CD4-positive, alpha-beta T cell (primary cell): ENCODE measurements at regions not wholly inside any gene's neighbourhood (a gene's known extent, or its start where the extent isn't known, plus 50 kb on each side); places are given as distances from the start of the nearest gene placed in this dataset.

Source experiments
- ATAC-seq: fragments of 200-7000 bp; cut with Tn5 transposase; one replicate; pipeline ENCODE4 v1.10.0; 2022; ENCODE audit warnings: mild to moderate bottlenecking; ENCODE audit not compliant: poor library complexity
- CTCF ChIA-PET: fragments of 350-600 bp; sonication (Branson Sonifier 250); formaldehyde crosslinking; loops from one replicate; lab custom pipeline; 2021; ENCODE audit warnings: antibody characterized with exemption, inconsistent platforms; lab: Charles Lee
- POLR2A ChIA-PET: fragments of 350-600 bp; sonication (Branson Sonifier 250); formaldehyde crosslinking; loops from one replicate; lab custom pipeline; 2021; ENCODE audit warnings: antibody characterized with exemption, inconsistent platforms; lab: Charles Lee
- DNase-seq, 14 experiments: peaks; one replicate each; pipeline ENCODE4 v3.0.0-alpha.2; 2013 to 2020; ENCODE audit warnings: mixed read lengths in 2 of 14
- H3K27ac ChIP-seq, 2 donors: one replicate each; pipeline versions ENCODE4 v1.5.1 to v1.7.0; 2013; ENCODE audit warnings: low read length in 2 of 2, low read depth in 1 of 2, mild to moderate bottlenecking in 1 of 2
- H3K27me3 ChIP-seq, 2 experiments: 1 replicate in 1 of 2; 2 replicates in 1 of 2; pipeline versions ENCODE4 v1.6.1 to v1.7.0; 2013; ENCODE audit warnings: low read length in 2 of 2, control low read depth in 1 of 2, mild to moderate bottlenecking in 1 of 2, moderate library complexity in 1 of 2; ENCODE audit not compliant: insufficient read depth in 2 of 2, control insufficient read depth in 1 of 2
- H3K36me3 ChIP-seq: one replicate; pipeline ENCODE4 v1.6.1; 2013; ENCODE audit warnings: low read length, control low read depth; ENCODE audit not compliant: insufficient read depth
- H3K4me1 ChIP-seq: one replicate; pipeline ENCODE4 v1.6.1; 2013; ENCODE audit warnings: low read length, control low read depth; ENCODE audit not compliant: insufficient read depth
- H3K4me3 ChIP-seq: one replicate; pipeline ENCODE4 v1.5.1; 2013; ENCODE audit warnings: mild to moderate bottlenecking, low read length, moderate library complexity
- H3K9me3 ChIP-seq, 2 experiments: 1 replicate in 1 of 2; 2 replicates in 1 of 2; pipeline versions ENCODE4 v1.6.1 to v1.7.0; 2013; ENCODE audit warnings: low read length in 2 of 2, mild to moderate bottlenecking in 2 of 2, control low read depth in 1 of 2, moderate library complexity in 1 of 2; ENCODE audit not compliant: control insufficient read depth in 1 of 2, insufficient read depth in 1 of 2
- H3K27ac Mint-ChIP-seq: one replicate; pipeline ENCODE4 v1.8.0; 2020; ENCODE audit warnings: mixed read lengths
- H3K27me3 Mint-ChIP-seq: one replicate; pipeline ENCODE4 v1.8.0; 2021; ENCODE audit warnings: mixed read lengths
- H3K36me3 Mint-ChIP-seq: one replicate; pipeline ENCODE4 v1.8.0; 2021; ENCODE audit warnings: low read depth, mixed read lengths
- H3K4me1 Mint-ChIP-seq: one replicate; pipeline ENCODE4 v1.8.0; 2021; ENCODE audit warnings: low read depth, mixed read lengths
- H3K4me3 Mint-ChIP-seq: one replicate; pipeline ENCODE4 v1.8.0; 2020; ENCODE audit warnings: mild to moderate bottlenecking, mixed read lengths
- H3K9me3 Mint-ChIP-seq: one replicate; pipeline ENCODE4 v1.8.0; 2020; ENCODE audit warnings: mixed read lengths
- CTCF ChIP-seq: fragments of 200-600 bp; IDR thresholded peaks from one replicate; pipeline ENCODE4 v1.8.0; 2022; ENCODE audit warnings: antibody characterized with exemption, mild to moderate bottlenecking
- intact Hi-C, 2 experiments: fragments of 100-400 bp; cut with DNase I in 1 of 2; cut with micrococcal nuclease in 1 of 2; formaldehyde crosslinking; loops; one replicate each; pipeline versions ENCODE4 v1.15.1 to v1.9.0; 2023 to 2025; cut with DNase I, micrococcal nuclease

GRCh38 chrY:15385178-15385577 lies 860.8 kb downstream of the NLGN4Y start:
- no peak overlapping the region for H3K4me3 ChIP-seq
- no peak for DNase-seq
- Mint-ChIP-seq H3K27ac (no peak overlapping the region), H3K27me3 (no peaks in the 10 kb centered on the region), H3K36me3 (no peaks in the 10 kb centered on the region), H3K4me1 (no peaks in the 10 kb centered on the region), H3K9me3 (no peaks in the 10 kb centered on the region), H3K4me3 (no peak overlapping the region)
- ChIA-PET CTCF (no interaction called here), POLR2A (no interaction called here)
- no peak for ATAC-seq
- H3K4me1 ChIP-seq, result no peaks in the 10 kb centered on the region
- intact Hi-C loops, result no loop called here
- no peak for TF ChIP-seq CTCF
- H3K27me3 ChIP-seq, result no peaks in the 10 kb centered on the region
- H3K27ac ChIP-seq, result no peak overlapping the region
- no peaks in the 10 kb centered on the region for H3K9me3 ChIP-seq
- no peaks in the 10 kb centered on the region for H3K36me3 ChIP-seq

- no peaks in the 10 kb centered on the region for H3K27me3 Mint-ChIP-seq
- H3K27ac Mint-ChIP-seq, result no peak overlapping the region
- intact Hi-C loops, result no loop called here
Measured at GRCh38 chrY:15397556-15398280, 873.4 kb downstream of the NLGN4Y start.

GRCh38 chrY:15402451-15402850 lies 878.1 kb downstream of the NLGN4Y start:
- no peak for TF ChIP-seq CTCF
- ChIA-PET POLR2A (no interaction called here), CTCF (no interaction called here)
- no peak overlapping the region for H3K4me3 Mint-ChIP-seq
- DNase-seq (no peak), ATAC-seq (no peak)
- H3K9me3 ChIP-seq, result no peaks in the 10 kb centered on the region
- H3K27me3 ChIP-seq, result no peaks in the 10 kb centered on the region
- H3K9me3 Mint-ChIP-seq, result no peaks in the 10 kb centered on the region
- no peaks in the 10 kb centered on the region for H3K27me3 Mint-ChIP-seq
- H3K4me1 Mint-ChIP-seq, result no peaks in the 10 kb centered on the region
- H3K4me3 ChIP-seq, result no peak overlapping the region
- H3K27ac ChIP-seq, result no peak overlapping the region
- no peaks in the 10 kb centered on the region for H3K4me1 ChIP-seq
- no peaks in the 10 kb centered on the region for H3K36me3 ChIP-seq
- intact Hi-C loops, result no loop called here
- no peaks in the 10 kb centered on the region for H3K36me3 Mint-ChIP-seq
- no peak overlapping the region for H3K27ac Mint-ChIP-seq

More at GRCh38 chrY:15397556-15398280, 873.4 kb downstream of the NLGN4Y start:
- DNase-seq (no peak), ATAC-seq (no peak)
- Histone ChIP-seq H3K4me3 (no peak overlapping the region), H3K27me3 (no peaks in the 10 kb centered on the region), H3K9me3 (no peaks in the 10 kb centered on the region), H3K4me1 (no peaks in the 10 kb centered on the region), H3K36me3 (no peaks in the 10 kb centered on the region), H3K27ac (no peak overlapping the region)
- Mint-ChIP-seq H3K9me3 (no peaks in the 10 kb centered on the region), H3K36me3 (no peaks in the 10 kb centered on the region), H3K4me1 (no peaks in the 10 kb centered on the region), H3K4me3 (no peak overlapping the region)
- TF ChIP-seq CTCF, result no peak
- CTCF ChIA-PET, result no interaction called here
- POLR2A ChIA-PET, result no interaction called here
